Activated CD8-positive, alpha-beta T cell treated with anti-CD3 and anti-CD28 coated beads, Interleukin-2, amount 10 ng/mL, durations not matched to agents 7 days and 5 days (primary cell): ENCODE measurements at regions not wholly inside any gene's neighbourhood (a gene's known extent, or its start where the extent isn't known, plus 50 kb on each side); places are given as distances from the start of the nearest gene placed in this dataset.
"Not testable (repeated sequence)": the region's sequence is repeated elsewhere in the genome, so short reads cannot be mapped to it uniquely, and the experiment has no call there.

Experiments used
- ATAC-seq: fragments of 150-1000 bp; cut with Tn5 transposase; one replicate; pipeline ENCODE4 v1.10.0; 2021; ENCODE audit warnings: moderate library complexity
- CTCF ChIA-PET: fragments of 350-600 bp; sonication (Branson Sonifier 250); formaldehyde crosslinking; loops from one replicate; lab custom pipeline; 2021; ENCODE audit warnings: antibody characterized with exemption; lab: Charles Lee
- POLR2A ChIA-PET: fragments of 350-600 bp; sonication (Branson Sonifier 250); formaldehyde crosslinking; loops from one replicate; lab custom pipeline; 2021; ENCODE audit warnings: antibody characterized with exemption; lab: Charles Lee
- DNase-seq: peaks from one replicate; pipeline ENCODE4 v3.0.0-alpha.2; 2020
- H3K27ac Mint-ChIP-seq: one replicate; pipeline ENCODE4 v1.8.0; 2021; ENCODE audit warnings: mild to moderate bottlenecking, mixed read lengths
- H3K27me3 Mint-ChIP-seq: one replicate; pipeline ENCODE4 v1.8.0; 2021; ENCODE audit warnings: low read depth, mixed read lengths
- H3K36me3 Mint-ChIP-seq: one replicate; pipeline ENCODE4 v1.8.0; 2021; ENCODE audit warnings: low read depth, mixed read lengths
- H3K4me1 Mint-ChIP-seq: one replicate; pipeline ENCODE4 v1.8.0; 2021; ENCODE audit warnings: low read depth, mixed read lengths
- H3K4me3 Mint-ChIP-seq: one replicate; pipeline ENCODE4 v1.8.0; 2021; ENCODE audit warnings: mild to moderate bottlenecking, mixed read lengths
- H3K9me3 Mint-ChIP-seq: one replicate; pipeline ENCODE4 v1.8.0; 2022; ENCODE audit warnings: mixed read lengths; ENCODE audit not compliant: insufficient read depth

- no peak overlapping the region for H3K27ac Mint-ChIP-seq
- no peak for ATAC-seq
- no peaks in the 10 kb centered on the region for H3K36me3 Mint-ChIP-seq
- ChIA-PET CTCF (no interaction called here), POLR2A (no interaction called here)
- DNase-seq: no peak
- H3K4me1 Mint-ChIP-seq: no peaks in the 10 kb centered on the region
- no peaks in the 10 kb centered on the region for H3K27me3 Mint-ChIP-seq
- no peaks in the 10 kb centered on the region for H3K9me3 Mint-ChIP-seq
- no peak overlapping the region for H3K4me3 Mint-ChIP-seq
These were observed 109.1 kb downstream of the MINAR1 start for GRCh38 chr15:79541196-79541595.

- DNase-seq (no peak), ATAC-seq (no peak)
- POLR2A ChIA-PET: no interaction called here
- CTCF ChIA-PET: no interaction called here
- Mint-ChIP-seq H3K27me3 (no peaks in the 10 kb centered on the region), H3K27ac (no peak overlapping the region), H3K4me1 (no peaks in the 10 kb centered on the region), H3K9me3 (no peaks in the 10 kb centered on the region), H3K36me3 (no peaks in the 10 kb centered on the region), H3K4me3 (no peak overlapping the region)
These were observed 111.0 kb downstream of the MINAR1 start for GRCh38 chr15:79543097-79543496.

GRCh38 chr15:79549196-79549595 is 117.1 kb downstream of the MINAR1 start:
- H3K36me3 Mint-ChIP-seq: no peaks in the 10 kb centered on the region
- peaks cover 7% of the 10 kb centered on the region for H3K27me3 Mint-ChIP-seq
- ATAC-seq (no peak), DNase-seq (no peak)
- no peaks in the 10 kb centered on the region for H3K4me1 Mint-ChIP-seq
- CTCF ChIA-PET: no interaction called here
- no peaks in the 10 kb centered on the region for H3K9me3 Mint-ChIP-seq
- no peak overlapping the region for H3K4me3 Mint-ChIP-seq
- no peak overlapping the region for H3K27ac Mint-ChIP-seq
- POLR2A ChIA-PET: no interaction called here

GRCh38 chr15:79560384-79560783 is 128.2 kb downstream of the MINAR1 start:
- ChIA-PET POLR2A (no interaction called here), CTCF (no interaction called here)
- ATAC-seq (no peak), DNase-seq (no peak)
- no peaks in the 10 kb centered on the region for H3K4me1 Mint-ChIP-seq
- no peak overlapping the region for H3K27ac Mint-ChIP-seq
- peaks cover 10% of the 10 kb centered on the region for H3K27me3 Mint-ChIP-seq
- H3K4me3 Mint-ChIP-seq: no peak overlapping the region
- H3K36me3 Mint-ChIP-seq: no peaks in the 10 kb centered on the region
- no peaks in the 10 kb centered on the region for H3K9me3 Mint-ChIP-seq

GRCh38 chr15:79561982-79562381 is 129.8 kb downstream of the MINAR1 start:
- Mint-ChIP-seq H3K27me3 (peaks cover 9% of the 10 kb centered on the region), H3K4me1 (no peaks in the 10 kb centered on the region), H3K27ac (no peak overlapping the region), H3K9me3 (no peaks in the 10 kb centered on the region), H3K36me3 (no peaks in the 10 kb centered on the region), H3K4me3 (no peak overlapping the region)
- DNase-seq (no peak), ATAC-seq (no peak)
- ChIA-PET CTCF (interaction anchor here (0.9 kb wide), 1 partner anchor 34 kb away, joined by 3 read pairs; no protein-coding TSS in a partner anchor), POLR2A (no interaction called here)

GRCh38 chr15:79562403-79562815 is 130.3 kb downstream of the MINAR1 start:
- no peaks in the 10 kb centered on the region for H3K36me3 Mint-ChIP-seq
- DNase-seq: no peak
- H3K27me3 Mint-ChIP-seq: peaks cover 9% of the 10 kb centered on the region
- POLR2A ChIA-PET: no interaction called here
- ATAC-seq: no peak
- H3K27ac Mint-ChIP-seq: no peak overlapping the region
- H3K9me3 Mint-ChIP-seq: no peaks in the 10 kb centered on the region
- CTCF ChIA-PET: interaction anchor here (0.9 kb wide), 1 partner anchor 34 kb away, joined by 3 read pairs; no protein-coding TSS in a partner anchor
- no peaks in the 10 kb centered on the region for H3K4me1 Mint-ChIP-seq
- no peak overlapping the region for H3K4me3 Mint-ChIP-seq

- DNase-seq (no peak), ATAC-seq (no peak)
- CTCF ChIA-PET: no interaction called here
- Mint-ChIP-seq H3K4me1 (no peaks in the 10 kb centered on the region), H3K27me3 (peaks cover 12% of the 10 kb centered on the region), H3K27ac (no peak overlapping the region), H3K9me3 (no peaks in the 10 kb centered on the region), H3K4me3 (no peak overlapping the region), H3K36me3 (no peaks in the 10 kb centered on the region)
- POLR2A ChIA-PET: no interaction called here
These were observed 130.8 kb downstream of the MINAR1 start for GRCh38 chr15:79562899-79563298.

GRCh38 chr15:79570004-79570403 is 137.9 kb downstream of the MINAR1 start:
- ATAC-seq (no peak), DNase-seq (no peak)
- Mint-ChIP-seq H3K4me1 (no peaks in the 10 kb centered on the region), H3K27me3 (peaks cover 6% of the 10 kb centered on the region), H3K4me3 (no peak overlapping the region), H3K27ac (no peak overlapping the region), H3K9me3 (no peaks in the 10 kb centered on the region), H3K36me3 (no peaks in the 10 kb centered on the region)
- ChIA-PET CTCF (no interaction called here), POLR2A (no interaction called here)

- DNase-seq (no peak), ATAC-seq (no peak)
- Mint-ChIP-seq H3K36me3 (no peaks in the 10 kb centered on the region), H3K4me1 (no peaks in the 10 kb centered on the region), H3K27ac (no peak overlapping the region), H3K27me3 (peaks cover 5% of the 10 kb centered on the region), H3K4me3 (no peak overlapping the region), H3K9me3 (no peaks in the 10 kb centered on the region)
- POLR2A ChIA-PET: no interaction called here
- CTCF ChIA-PET: interaction anchor here (0.9 kb wide), 1 partner anchor 23 kb away, joined by 4 read pairs; no protein-coding TSS in a partner anchor
These were observed 140.7 kb downstream of the MINAR1 start for GRCh38 chr15:79572691-79573404.

- H3K9me3 Mint-ChIP-seq, DNase-seq, ATAC-seq, H3K36me3 Mint-ChIP-seq, H3K4me1 Mint-ChIP-seq, CTCF ChIA-PET, H3K27me3 Mint-ChIP-seq, H3K27ac Mint-ChIP-seq, POLR2A ChIA-PET, H3K4me3 Mint-ChIP-seq: not testable (repeated sequence)
These were observed 142.5 kb downstream of the MINAR1 start for GRCh38 chr15:79574431-79575273.

GRCh38 chr15:79582650-79583049 is 150.5 kb downstream of the MINAR1 start:
- Mint-ChIP-seq H3K27ac (no peak overlapping the region), H3K4me1 (no peaks in the 10 kb centered on the region), H3K36me3 (no peaks in the 10 kb centered on the region), H3K4me3 (no peak overlapping the region), H3K9me3 (no peaks in the 10 kb centered on the region), H3K27me3 (peaks cover 24% of the 10 kb centered on the region)
- CTCF ChIA-PET: interaction anchor here (2.6 kb wide), 1 partner anchor 14 kb away, joined by 12 read pairs; no protein-coding TSS in a partner anchor
- DNase-seq (no peak), ATAC-seq (no peak)
- POLR2A ChIA-PET: no interaction called here

GRCh38 chr15:79592126-79592525 is 160.0 kb downstream of the MINAR1 start:
- H3K4me3 Mint-ChIP-seq: no peak overlapping the region
- DNase-seq (no peak), ATAC-seq (no peak)
- H3K4me1 Mint-ChIP-seq: no peaks in the 10 kb centered on the region
- no peaks in the 10 kb centered on the region for H3K9me3 Mint-ChIP-seq
- H3K36me3 Mint-ChIP-seq: no peaks in the 10 kb centered on the region
- POLR2A ChIA-PET: no interaction called here
- H3K27ac Mint-ChIP-seq: no peak overlapping the region
- H3K27me3 Mint-ChIP-seq: peaks cover 14% of the 10 kb centered on the region
- CTCF ChIA-PET: interaction anchor here (1.7 to 4.6 kb wide), 2 partner anchors 211 to 253 kb away, joined by 8 to 25 read pairs; no protein-coding TSS in a partner anchor
